SU-DHL-6 (cell line): ENCODE measurements at regions not wholly inside any gene's neighbourhood (a gene's known extent, or its start where the extent isn't known, plus 50 kb on each side); places are given as distances from the start of the nearest gene placed in this dataset.

ENCODE experiments used
- H2AFZ ChIP-seq: fragments of 200-600 bp; sonication (generic); 2 replicates; pipeline ENCODE4 v1.6.1; 2014; ENCODE audit warnings: low read depth, mild to moderate bottlenecking, moderate library complexity, mixed read lengths, antibody characterized with exemption, low read length; ENCODE audit not compliant: severe bottlenecking
- H3F3A ChIP-seq: fragments of 200-600 bp; shearing (Covaris generic); 2 replicates; pipeline ENCODE4 v1.6.0; 2016; ENCODE audit warnings: antibody characterized with exemption, mild to moderate bottlenecking; ENCODE audit not compliant: insufficient read depth
- H3K27ac ChIP-seq: fragments of 200-600 bp; sonication (generic); 2 replicates; pipeline ENCODE4 v1.5.1; 2016; ENCODE audit warnings: low read depth, mild to moderate bottlenecking, low read length, moderate library complexity, mixed read lengths
- H3K27me3 ChIP-seq: fragments of 200-600 bp; sonication (generic), shearing (Covaris generic); 2 replicates; pipeline ENCODE4 v1.6.0; 2014; ENCODE audit warnings: mild to moderate bottlenecking, low read length
- H3K36me3 ChIP-seq: fragments of 200-600 bp; sonication (generic); 2 replicates; pipeline ENCODE4 v1.6.1; 2014; ENCODE audit warnings: mild to moderate bottlenecking, low read length, mixed read lengths
- H3K4me2 ChIP-seq: fragments of 300-600, 200-600 bp; shearing (Covaris generic), sonication (generic); 2 replicates; pipeline ENCODE4 v1.6.0; 2014; ENCODE audit warnings: low read length, low read depth, mild to moderate bottlenecking; ENCODE audit not compliant: poor library complexity, severe bottlenecking
- H3K4me3 ChIP-seq: fragments of 200-600 bp; sonication (generic); 2 replicates; pipeline ENCODE4 v1.5.1; 2014; ENCODE audit warnings: antibody characterized with exemption, low read length, mild to moderate bottlenecking, mixed read lengths; ENCODE audit not compliant: insufficient read depth, poor library complexity, severe bottlenecking
- H3K79me2 ChIP-seq: fragments of 200-600 bp; sonication (generic); 2 replicates; pipeline ENCODE4 v1.6.1; 2014; ENCODE audit warnings: mild to moderate bottlenecking, low read length, moderate library complexity; ENCODE audit not compliant: insufficient read depth
- H3K9ac ChIP-seq: fragments of 200-600 bp; sonication (generic); 2 replicates; pipeline ENCODE4 v1.7.0; 2014; ENCODE audit warnings: mild to moderate bottlenecking, low read length
- H3K9me2 ChIP-seq: fragments of 200-600 bp; sonication (generic); replicated peaks from 2 replicates; pipeline ENCODE4 v1.6.1; 2014; ENCODE audit warnings: low read length; ENCODE audit not compliant: insufficient read depth
- H3K9me3 ChIP-seq: fragments of 200-600 bp; sonication (generic); 2 replicates; pipeline ENCODE4 v1.6.1; 2014; ENCODE audit warnings: low read length, mixed read lengths; ENCODE audit not compliant: insufficient read depth
- H4K20me1 ChIP-seq: fragments of 200-600 bp; sonication (generic); 2 replicates; pipeline ENCODE4 v1.6.1; 2014; ENCODE audit warnings: low read depth, mild to moderate bottlenecking, antibody characterized with exemption, low read length, moderate library complexity, mixed read lengths
- EZH2phosphoT487 ChIP-seq: fragments of 200-600 bp; sonication (generic), shearing (Covaris generic); conservative IDR thresholded peaks from 2 replicates; pipeline ENCODE4 v1.6.1; 2018; ENCODE audit warnings: mild to moderate bottlenecking, antibody characterized with exemption, low read length, moderate library complexity, mixed read lengths
- TF ChIP-seq, protein P1 (sequence below): fragments of 200-600 bp; sonication (generic); IDR thresholded peaks from one replicate; pipeline ENCODE4 v1.5.1; 2017; ENCODE audit warnings: antibody characterized with exemption, mild to moderate bottlenecking, low read length, moderate library complexity; ENCODE audit not compliant: insufficient read depth, poor library complexity, severe bottlenecking

DNA sequence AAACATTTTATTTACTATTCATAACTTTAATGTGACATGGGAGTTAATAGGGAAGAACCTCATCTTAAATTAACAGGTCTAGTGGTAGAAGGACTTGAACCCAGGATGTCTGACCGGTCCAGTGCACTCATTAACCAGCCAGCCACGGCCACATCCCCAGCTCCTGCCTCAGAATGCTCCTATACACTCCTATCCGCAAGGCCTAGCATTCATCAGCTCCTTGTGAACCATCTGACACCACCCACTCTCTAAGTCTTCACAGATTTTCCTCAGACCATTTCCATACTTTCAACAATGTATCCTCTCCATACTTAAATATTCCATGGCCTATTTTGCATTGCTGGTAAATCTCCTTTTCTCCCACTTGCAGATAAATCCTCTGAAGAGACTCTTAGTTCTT is 98.3 kb downstream of the KLF12 start:
- TF ChIP-seq, protein P1, sequence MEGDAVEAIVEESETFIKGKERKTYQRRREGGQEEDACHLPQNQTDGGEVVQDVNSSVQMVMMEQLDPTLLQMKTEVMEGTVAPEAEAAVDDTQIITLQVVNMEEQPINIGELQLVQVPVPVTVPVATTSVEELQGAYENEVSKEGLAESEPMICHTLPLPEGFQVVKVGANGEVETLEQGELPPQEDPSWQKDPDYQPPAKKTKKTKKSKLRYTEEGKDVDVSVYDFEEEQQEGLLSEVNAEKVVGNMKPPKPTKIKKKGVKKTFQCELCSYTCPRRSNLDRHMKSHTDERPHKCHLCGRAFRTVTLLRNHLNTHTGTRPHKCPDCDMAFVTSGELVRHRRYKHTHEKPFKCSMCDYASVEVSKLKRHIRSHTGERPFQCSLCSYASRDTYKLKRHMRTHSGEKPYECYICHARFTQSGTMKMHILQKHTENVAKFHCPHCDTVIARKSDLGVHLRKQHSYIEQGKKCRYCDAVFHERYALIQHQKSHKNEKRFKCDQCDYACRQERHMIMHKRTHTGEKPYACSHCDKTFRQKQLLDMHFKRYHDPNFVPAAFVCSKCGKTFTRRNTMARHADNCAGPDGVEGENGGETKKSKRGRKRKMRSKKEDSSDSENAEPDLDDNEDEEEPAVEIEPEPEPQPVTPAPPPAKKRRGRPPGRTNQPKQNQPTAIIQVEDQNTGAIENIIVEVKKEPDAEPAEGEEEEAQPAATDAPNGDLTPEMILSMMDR: no peak
- TF ChIP-seq EZH2phosphoT487: no peak
- H3K9me3 ChIP-seq: no peaks in the 10 kb centered on the region
- no peak overlapping the region for H3K4me3 ChIP-seq
- no peak overlapping the region for H2AFZ ChIP-seq
- H3K79me2 ChIP-seq: no peaks in the 10 kb centered on the region
- no peaks in the 10 kb centered on the region for H3K36me3 ChIP-seq
- H3K9ac ChIP-seq: no peak overlapping the region
- H3K4me2 ChIP-seq: no peak overlapping the region
- H3K27ac ChIP-seq: no peak overlapping the region
- H4K20me1 ChIP-seq: no peaks in the 10 kb centered on the region
- H3F3A ChIP-seq: no peaks in the 10 kb centered on the region
- H3K9me2 ChIP-seq: no peaks in the 10 kb centered on the region
- no peaks in the 10 kb centered on the region for H3K27me3 ChIP-seq

DNA sequence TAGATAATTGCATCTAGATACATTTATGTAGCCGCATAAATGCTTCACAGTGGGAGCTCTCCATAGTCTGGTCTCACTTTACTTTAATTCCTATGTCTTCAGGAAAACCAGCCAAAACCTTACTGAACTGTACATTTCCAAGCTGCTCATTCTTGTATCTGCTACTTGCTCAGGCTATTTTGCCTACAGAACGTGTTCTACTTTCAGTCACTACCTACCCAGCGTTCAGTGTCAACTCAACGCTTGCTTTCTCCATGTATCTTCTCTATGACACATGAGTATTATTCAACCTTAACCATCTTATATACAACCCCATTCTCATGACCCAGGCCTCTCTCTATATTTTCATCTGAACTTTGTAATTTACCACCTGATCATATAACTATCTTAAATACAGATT is 101.9 kb downstream of the KLF12 start:
- no peaks in the 10 kb centered on the region for H3K79me2 ChIP-seq
- H3K4me2 ChIP-seq: no peak overlapping the region
- no peaks in the 10 kb centered on the region for H3K9me3 ChIP-seq
- H3K27ac ChIP-seq: no peak overlapping the region
- no peaks in the 10 kb centered on the region for H3K9me2 ChIP-seq
- peaks cover 7% of the 10 kb centered on the region; the same call in 1 of the 2 replicates for H3F3A ChIP-seq
- no peak for TF ChIP-seq EZH2phosphoT487
- TF ChIP-seq, protein P1: no peak
- H3K9ac ChIP-seq: no peak overlapping the region
- no peak overlapping the region for H2AFZ ChIP-seq
- H3K4me3 ChIP-seq: no peak overlapping the region
- no peaks in the 10 kb centered on the region for H3K27me3 ChIP-seq
- no peaks in the 10 kb centered on the region for H3K36me3 ChIP-seq
- H4K20me1 ChIP-seq: no peaks in the 10 kb centered on the region

DNA sequence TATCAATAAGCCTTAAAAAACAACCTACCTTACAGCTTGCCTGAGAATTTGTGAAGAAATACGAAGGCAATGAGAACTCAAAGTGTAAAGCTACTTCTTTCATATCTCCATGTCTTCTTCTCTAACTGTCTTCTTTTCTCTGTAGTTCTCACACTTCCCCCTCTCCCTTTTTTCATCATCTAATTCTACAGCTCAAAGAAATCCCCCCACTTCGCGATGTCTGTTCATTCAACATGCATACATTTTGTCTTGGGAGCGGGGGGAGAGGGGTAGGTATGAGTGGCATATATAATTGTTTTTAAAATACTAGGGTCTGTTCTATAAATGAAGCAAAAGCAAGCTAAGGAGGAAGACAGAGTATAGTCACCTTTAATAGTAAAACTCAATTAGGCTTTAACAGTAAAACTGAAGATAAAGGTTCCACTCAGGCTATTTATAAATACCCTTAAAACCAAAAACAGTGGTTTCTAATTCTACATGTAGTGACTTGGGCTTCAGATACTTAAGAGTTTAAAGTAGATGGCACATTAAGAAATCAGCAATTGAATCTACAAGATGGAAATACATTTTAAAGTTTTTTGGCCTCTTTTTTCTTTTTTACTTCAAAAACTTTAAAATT is 106.9 kb downstream of the KLF12 start:
- Histone ChIP-seq H3K27me3 (no peaks in the 10 kb centered on the region), H3F3A (peaks cover 16% of the 10 kb centered on the region), H3K9me2 (no peaks in the 10 kb centered on the region), H3K79me2 (no peaks in the 10 kb centered on the region), H3K9ac (peak overlapping the region; percentile 39), H3K27ac (peak overlapping the region; percentile 84), H3K9me3 (no peaks in the 10 kb centered on the region), H3K4me3 (peak overlapping the region; percentile 48), H3K36me3 (peaks cover 8% of the 10 kb centered on the region; the same call in 1 of the 2 replicates), H3K4me2 (peak overlapping the region; percentile 75), H2AFZ (peak overlapping the region; percentile 35), H4K20me1 (no peaks in the 10 kb centered on the region)
- TF ChIP-seq, protein P1: no peak
- TF ChIP-seq EZH2phosphoT487: no peak
